WTC11 (cell line): ENCODE measurements at regions not wholly inside any gene's neighbourhood (a gene's known extent, or its start where the extent isn't known, plus 50 kb on each side); places are given as distances from the start of the nearest gene placed in this dataset.

Experiments used
- ATAC-seq: fragments of 200-7000 bp; cut with Tn5 transposase; 2 replicates; pipeline ENCODE4 v1.10.0; 2021; ENCODE audit warnings: mild to moderate bottlenecking, moderate library complexity
- CTCF ChIA-PET: fragments of 300-600 bp; sonication (Branson Sonifier 250); formaldehyde crosslinking; loops from one replicate; lab custom pipeline; 2021; ENCODE audit warnings: antibody characterized with exemption; lab: Charles Lee
- POLR2A ChIA-PET: fragments of 350-600 bp; sonication (Branson Sonifier 250); formaldehyde crosslinking; loops from one replicate; lab custom pipeline; 2021; ENCODE audit warnings: antibody characterized with exemption; lab: Charles Lee
- DNase-seq: peaks from one replicate; pipeline ENCODE4 v3.0.0; 2021; ENCODE audit warnings: low spot score
- H3K27ac Mint-ChIP-seq: 2 replicates; pipeline ENCODE4 v1.8.0; 2021; ENCODE audit warnings: mixed read lengths
- H3K27me3 Mint-ChIP-seq: 2 replicates; pipeline ENCODE4 v1.8.0; 2021; ENCODE audit warnings: low read depth, mild to moderate bottlenecking, moderate library complexity, mixed read lengths
- H3K36me3 Mint-ChIP-seq: 2 replicates; pipeline ENCODE4 v1.8.0; 2021; ENCODE audit warnings: mixed read lengths
- H3K4me1 Mint-ChIP-seq: 2 replicates; pipeline ENCODE4 v1.8.0; 2022; ENCODE audit warnings: mixed read lengths
- H3K4me3 Mint-ChIP-seq: 2 replicates; pipeline ENCODE4 v1.8.0; 2021; ENCODE audit warnings: mild to moderate bottlenecking, moderate library complexity, mixed read lengths
- H3K9me3 Mint-ChIP-seq: 2 replicates; pipeline ENCODE4 v1.8.0; 2021; ENCODE audit warnings: mixed read lengths
- ARID4B ChIP-seq: sonication (generic); formaldehyde crosslinking; IDR thresholded peaks from 2 replicates; pipeline ENCODE4 v1.8.0; 2023; ENCODE audit warnings: missing genetic modification reagents, mild to moderate bottlenecking, borderline replicate concordance
- CBFB ChIP-seq: sonication (generic); formaldehyde crosslinking; IDR thresholded peaks from 2 replicates; pipeline ENCODE4 v1.8.1; 2022; ENCODE audit warnings: mild to moderate bottlenecking, low read depth, missing genetic modification reagents
- E2F5 ChIP-seq: sonication (generic); formaldehyde crosslinking; IDR thresholded peaks from 2 replicates; pipeline ENCODE4 v1.8.1; 2022; ENCODE audit warnings: mild to moderate bottlenecking, moderate library complexity, missing genetic modification reagents
- IRF1 ChIP-seq: sonication (generic); formaldehyde crosslinking; IDR thresholded peaks from 2 replicates; pipeline ENCODE4 v1.8.0; 2023; ENCODE audit warnings: missing genetic modification reagents
- MAX ChIP-seq: sonication (generic); formaldehyde crosslinking; IDR thresholded peaks from 2 replicates; pipeline ENCODE4 v1.8.0; 2022; ENCODE audit warnings: mild to moderate bottlenecking, missing genetic modification reagents
- NR3C1 ChIP-seq: sonication (generic); formaldehyde crosslinking; conservative IDR thresholded peaks from 2 replicates; pipeline ENCODE4 v1.8.1; 2023; ENCODE audit warnings: low read depth, mild to moderate bottlenecking, missing genetic modification reagents
- SMAD4 ChIP-seq: sonication (generic); formaldehyde crosslinking; IDR thresholded peaks from 2 replicates; pipeline ENCODE4 v1.8.0; 2022; ENCODE audit warnings: mild to moderate bottlenecking, missing genetic modification reagents
- USF2 ChIP-seq: sonication (generic); formaldehyde crosslinking; IDR thresholded peaks from 2 replicates; pipeline ENCODE4 v1.8.1; 2023; ENCODE audit warnings: mild to moderate bottlenecking, missing genetic modification reagents, moderate library complexity
- ZBTB43 ChIP-seq: sonication (generic); formaldehyde crosslinking; IDR thresholded peaks from 2 replicates; pipeline ENCODE4 v1.8.1; 2023; ENCODE audit warnings: mild to moderate bottlenecking, missing genetic modification reagents
- ZNF232 ChIP-seq: sonication (generic); formaldehyde crosslinking; IDR thresholded peaks from 2 replicates; pipeline ENCODE4 v1.8.0; 2022; ENCODE audit warnings: mild to moderate bottlenecking, missing genetic modification reagents
- ZNF281 ChIP-seq: sonication (generic); formaldehyde crosslinking; IDR thresholded peaks from 2 replicates; pipeline ENCODE4 v1.8.0; 2023; ENCODE audit warnings: mild to moderate bottlenecking, missing genetic modification reagents
- ZNF425 ChIP-seq: fragments of 250-450 bp; sonication (Bioruptor Pico); conservative IDR thresholded peaks from 2 replicates; pipeline ENCODE4 v1.9.0; 2021; ENCODE audit warnings: mild to moderate bottlenecking

GRCh38 chr5:9716838-9717281, 86.7 kb upstream of the TAS2R1 start:
- Mint-ChIP-seq H3K27ac (no peak overlapping the region), H3K9me3 (peaks cover 3% of the 10 kb centered on the region; the same call in 1 of the 2 replicates), H3K27me3 (no peaks in the 10 kb centered on the region), H3K4me3 (no peak overlapping the region), H3K4me1 (peaks cover 13% of the 10 kb centered on the region), H3K36me3 (no peaks in the 10 kb centered on the region)
- DNase-seq (no peak), ATAC-seq (no peak)
- ChIA-PET POLR2A (no interaction called here), CTCF (no interaction called here)
- no peak for TF ChIP-seq MAX (CRISPR knock-in tag)
- no peak for TF ChIP-seq ZBTB43
- TF ChIP-seq SMAD4 (CRISPR knock-in tag), result no peak
- no peak for TF ChIP-seq E2F5 (CRISPR knock-in tag)
- TF ChIP-seq NR3C1 (CRISPR knock-in tag), result no peak
- TF ChIP-seq USF2, result no peak
- TF ChIP-seq ZNF281 (CRISPR knock-in tag), result no peak
- TF ChIP-seq ZNF232 (CRISPR knock-in tag), result no peak
- TF ChIP-seq ZNF425, result no peak
- no peak for TF ChIP-seq CBFB (CRISPR knock-in tag)
- TF ChIP-seq IRF1 (CRISPR knock-in tag), result no peak
- TF ChIP-seq ARID4B (CRISPR knock-in tag), result no peak
